ENCODE measurements at regions not wholly inside any gene's neighbourhood (a gene's known extent, or its start where the extent isn't known, plus 50 kb on each side); places are given as distances from the start of the nearest gene placed in this dataset.

DNA sequence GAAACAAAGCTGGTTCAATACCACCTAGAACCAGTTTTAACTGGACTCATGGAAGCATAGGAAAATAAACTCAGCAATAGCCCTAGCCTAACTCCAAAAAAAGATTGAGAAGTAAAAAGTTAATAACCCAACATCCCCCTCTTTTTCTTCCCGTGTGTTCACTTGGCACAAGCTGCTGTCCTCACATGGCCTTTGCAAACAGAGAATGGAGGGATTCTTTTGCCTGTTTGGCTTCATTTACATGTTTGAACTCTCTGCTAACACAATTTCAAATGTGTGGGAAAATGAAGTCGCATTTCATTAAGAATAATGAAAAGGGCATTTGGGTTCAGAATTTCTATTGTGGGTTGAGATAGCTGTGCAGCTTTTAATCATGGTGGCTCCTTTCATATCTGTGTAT lies 589.2 kb upstream of the LRRTM1 start:
- no peak overlapping the region for H3K9ac ChIP-seq (ENCODE audit: low read depth, low read length)
- no peaks in the 10 kb centered on the region for H3K4me1 ChIP-seq (ENCODE audit: control insufficient read depth, insufficient read depth, low read length)
- no peaks in the 10 kb centered on the region for H3K9me3 ChIP-seq (ENCODE audit: control insufficient read depth, insufficient read depth, low read length)
- H3K27me3 ChIP-seq (ENCODE audit: control insufficient read depth, insufficient read depth, low read length), result no peaks in the 10 kb centered on the region
- H3K36me3 ChIP-seq (ENCODE audit: control insufficient read depth, insufficient read depth, low read length), result no peaks in the 10 kb centered on the region
- H3K4me3 ChIP-seq (ENCODE audit: low read depth, low read length), result no peak overlapping the region

DNA sequence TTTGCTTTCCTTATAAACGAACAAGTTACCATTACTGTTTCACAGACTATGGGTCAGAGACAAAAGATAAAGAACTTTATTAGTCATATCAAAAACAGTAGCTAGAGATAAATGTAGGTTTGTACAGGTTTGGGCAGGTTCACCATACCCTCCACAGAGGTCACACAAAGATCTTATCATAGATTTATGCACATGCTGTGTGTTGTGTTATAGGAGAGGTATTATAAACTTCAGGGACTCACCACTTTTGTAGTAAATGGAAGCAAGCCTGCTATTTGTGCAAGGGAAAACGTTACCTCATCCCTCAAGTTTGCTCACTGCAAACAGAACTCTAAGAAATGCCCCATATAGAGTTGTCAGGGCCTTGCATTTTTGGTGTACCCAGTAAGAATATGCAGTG lies 584.5 kb upstream of the LRRTM1 start:
- Histone ChIP-seq H3K36me3 (ENCODE audit: control insufficient read depth, insufficient read depth, low read length) (no peaks in the 10 kb centered on the region), H3K27me3 (ENCODE audit: control insufficient read depth, insufficient read depth, low read length) (no peaks in the 10 kb centered on the region), H3K9ac (ENCODE audit: low read depth, low read length) (no peak overlapping the region), H3K9me3 (ENCODE audit: control insufficient read depth, insufficient read depth, low read length) (no peaks in the 10 kb centered on the region), H3K4me3 (ENCODE audit: low read depth, low read length) (no peak overlapping the region), H3K4me1 (ENCODE audit: control insufficient read depth, insufficient read depth, low read length) (no peaks in the 10 kb centered on the region)

DNA sequence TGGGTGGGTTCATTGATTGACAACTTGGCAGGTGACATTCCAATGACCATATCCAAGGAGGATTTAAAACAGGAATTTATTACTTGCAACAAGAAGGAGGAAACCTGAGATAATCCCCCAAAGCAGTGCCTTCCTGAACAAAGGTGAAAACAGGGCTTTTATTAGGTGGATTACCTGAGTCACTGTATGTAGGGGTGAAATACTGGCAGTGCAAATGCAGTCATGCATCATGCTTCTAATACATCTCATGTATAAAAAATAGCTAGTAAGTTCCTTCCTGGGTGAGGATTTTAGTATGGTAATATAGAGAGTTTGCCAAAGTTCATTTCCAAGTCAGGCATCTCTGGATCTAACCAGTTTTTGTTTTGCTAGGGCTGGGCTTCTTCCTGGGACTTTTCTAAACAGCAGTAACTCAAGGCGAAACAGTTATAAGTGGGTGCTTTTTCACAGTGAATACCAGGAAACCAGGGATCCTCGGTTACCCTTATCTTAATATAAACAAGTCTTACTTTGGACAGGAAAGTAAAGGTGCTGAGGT lies 583.4 kb upstream of the LRRTM1 start:
- no peaks in the 10 kb centered on the region for H3K9me3 ChIP-seq (ENCODE audit: control insufficient read depth, insufficient read depth, low read length)
- no peaks in the 10 kb centered on the region for H3K4me1 ChIP-seq (ENCODE audit: control insufficient read depth, insufficient read depth, low read length)
- H3K4me3 ChIP-seq (ENCODE audit: low read depth, low read length), result no peak overlapping the region
- no peaks in the 10 kb centered on the region for H3K27me3 ChIP-seq (ENCODE audit: control insufficient read depth, insufficient read depth, low read length)
- no peaks in the 10 kb centered on the region for H3K36me3 ChIP-seq (ENCODE audit: control insufficient read depth, insufficient read depth, low read length)
- H3K9ac ChIP-seq (ENCODE audit: low read depth, low read length), result no peak overlapping the region

DNA sequence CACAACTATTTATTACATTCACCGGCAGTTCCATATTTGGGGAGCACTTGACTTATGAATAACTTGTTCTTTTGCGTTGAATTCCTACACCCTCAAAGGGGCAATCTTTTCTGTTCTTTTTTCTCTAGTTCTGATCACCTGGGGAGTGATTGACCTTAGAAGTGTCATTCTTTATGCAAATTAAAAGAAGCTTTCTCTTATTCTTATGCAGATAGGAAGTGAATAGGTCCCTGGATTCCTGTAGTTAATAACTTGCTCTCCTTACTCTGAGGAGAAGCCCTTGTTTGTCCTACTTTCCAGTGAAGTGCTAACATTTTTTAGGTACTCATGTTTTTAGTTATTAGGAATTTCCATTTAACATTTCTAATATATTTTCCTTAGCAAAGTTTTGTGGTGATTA lies 569.8 kb upstream of the LRRTM1 start:
- Histone ChIP-seq H3K27me3 (ENCODE audit: control insufficient read depth, insufficient read depth, low read length) (no peaks in the 10 kb centered on the region), H3K9ac (ENCODE audit: low read depth, low read length) (no peak overlapping the region), H3K4me3 (ENCODE audit: low read depth, low read length) (no peak overlapping the region), H3K4me1 (ENCODE audit: control insufficient read depth, insufficient read depth, low read length) (peaks cover 22% of the 10 kb centered on the region), H3K9me3 (ENCODE audit: control insufficient read depth, insufficient read depth, low read length) (no peaks in the 10 kb centered on the region), H3K36me3 (ENCODE audit: control insufficient read depth, insufficient read depth, low read length) (no peaks in the 10 kb centered on the region)

DNA sequence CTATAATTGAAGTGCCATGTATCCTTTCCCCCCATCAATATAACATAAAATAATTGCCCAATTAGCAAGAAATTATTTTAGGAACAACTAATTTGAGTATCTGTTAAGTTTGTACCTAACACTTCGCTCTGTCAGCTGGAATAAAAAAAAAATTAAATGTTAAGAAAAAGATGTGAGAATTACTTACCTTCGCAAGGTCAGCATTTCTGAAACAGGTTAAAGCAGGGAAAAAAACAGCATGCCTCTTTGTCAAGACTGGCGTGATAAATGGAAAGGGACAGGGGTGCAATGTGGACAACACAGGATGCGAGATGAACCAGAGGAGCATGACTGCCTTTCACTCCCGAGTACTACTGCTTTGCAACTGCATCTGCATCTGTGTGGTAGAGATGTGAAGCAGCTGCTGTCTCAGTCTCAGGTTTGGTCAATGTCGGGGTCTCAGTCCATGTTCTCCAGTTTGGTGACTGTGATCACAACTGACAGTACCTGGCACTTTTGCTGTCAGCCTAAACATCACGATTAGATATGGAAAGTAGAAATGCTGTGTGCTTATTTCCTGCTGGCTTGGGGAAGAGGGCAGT lies 565.4 kb upstream of the LRRTM1 start:
- Histone ChIP-seq H3K4me1 (ENCODE audit: control insufficient read depth, insufficient read depth, low read length) (peaks cover 16% of the 10 kb centered on the region), H3K4me3 (ENCODE audit: low read depth, low read length) (no peak overlapping the region), H3K27me3 (ENCODE audit: control insufficient read depth, insufficient read depth, low read length) (no peaks in the 10 kb centered on the region), H3K36me3 (ENCODE audit: control insufficient read depth, insufficient read depth, low read length) (no peaks in the 10 kb centered on the region), H3K9ac (ENCODE audit: low read depth, low read length) (no peak overlapping the region), H3K9me3 (ENCODE audit: control insufficient read depth, insufficient read depth, low read length) (no peaks in the 10 kb centered on the region)

DNA sequence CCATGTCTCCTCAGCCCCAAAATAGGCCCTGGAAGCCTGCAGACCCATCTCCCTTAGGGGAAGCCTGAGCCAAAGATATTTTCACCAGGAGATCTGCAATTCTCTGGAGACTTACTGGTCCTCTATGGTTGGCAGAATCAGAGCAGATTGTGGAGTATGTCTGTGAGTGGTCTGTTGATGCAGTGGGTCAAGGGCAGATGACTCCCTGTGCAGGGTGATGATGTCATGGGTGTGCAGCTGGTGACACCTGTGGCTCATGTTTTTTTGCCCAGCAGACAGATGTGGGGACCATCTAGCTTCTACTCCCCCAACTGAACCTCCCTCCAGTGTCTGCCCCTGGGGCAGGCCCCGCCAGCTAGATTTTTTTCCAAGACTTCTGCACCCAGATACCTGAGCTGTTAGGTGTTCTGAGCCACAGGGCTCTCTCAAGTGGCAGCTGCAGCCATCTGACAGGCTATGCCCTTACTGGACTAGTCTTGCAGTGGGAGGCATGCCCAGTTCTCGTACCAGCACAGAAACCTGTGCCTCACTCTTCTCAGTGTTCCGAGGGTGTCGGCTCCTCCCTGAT lies 558.7 kb upstream of the LRRTM1 start:
- H3K9me3 ChIP-seq (ENCODE audit: control insufficient read depth, insufficient read depth, low read length), result no peaks in the 10 kb centered on the region
- no peaks in the 10 kb centered on the region for H3K36me3 ChIP-seq (ENCODE audit: control insufficient read depth, insufficient read depth, low read length)
- no peak overlapping the region for H3K4me3 ChIP-seq (ENCODE audit: low read depth, low read length)
- no peak overlapping the region for H3K9ac ChIP-seq (ENCODE audit: low read depth, low read length)
- no peaks in the 10 kb centered on the region for H3K27me3 ChIP-seq (ENCODE audit: control insufficient read depth, insufficient read depth, low read length)
- H3K4me1 ChIP-seq (ENCODE audit: control insufficient read depth, insufficient read depth, low read length), result no peaks in the 10 kb centered on the region

DNA sequence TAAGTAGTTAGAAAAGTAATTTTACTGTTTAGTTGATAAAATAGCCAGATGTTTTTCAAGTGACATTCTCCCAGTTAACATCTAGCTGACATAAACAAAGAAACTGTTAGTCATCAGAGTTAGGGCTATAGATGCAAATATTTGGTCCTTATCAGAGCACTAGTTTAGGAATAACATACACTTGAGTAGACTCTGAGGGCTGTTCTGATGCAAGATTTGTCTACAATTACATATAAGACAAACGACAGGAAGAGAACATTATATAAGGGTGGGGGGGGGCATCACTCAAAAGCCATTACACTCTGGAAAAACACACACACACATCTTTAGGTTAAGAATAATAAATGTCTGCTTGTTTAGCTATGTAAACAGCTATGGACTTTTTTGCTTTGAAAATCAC lies 554.4 kb upstream of the LRRTM1 start:
- no peaks in the 10 kb centered on the region for H3K9me3 ChIP-seq (ENCODE audit: control insufficient read depth, insufficient read depth, low read length)
- no peaks in the 10 kb centered on the region for H3K36me3 ChIP-seq (ENCODE audit: control insufficient read depth, insufficient read depth, low read length)
- H3K9ac ChIP-seq (ENCODE audit: low read depth, low read length), result no peak overlapping the region
- H3K4me3 ChIP-seq (ENCODE audit: low read depth, low read length), result no peak overlapping the region
- H3K27me3 ChIP-seq (ENCODE audit: control insufficient read depth, insufficient read depth, low read length), result no peaks in the 10 kb centered on the region
- H3K4me1 ChIP-seq (ENCODE audit: control insufficient read depth, insufficient read depth, low read length), result no peaks in the 10 kb centered on the region

DNA sequence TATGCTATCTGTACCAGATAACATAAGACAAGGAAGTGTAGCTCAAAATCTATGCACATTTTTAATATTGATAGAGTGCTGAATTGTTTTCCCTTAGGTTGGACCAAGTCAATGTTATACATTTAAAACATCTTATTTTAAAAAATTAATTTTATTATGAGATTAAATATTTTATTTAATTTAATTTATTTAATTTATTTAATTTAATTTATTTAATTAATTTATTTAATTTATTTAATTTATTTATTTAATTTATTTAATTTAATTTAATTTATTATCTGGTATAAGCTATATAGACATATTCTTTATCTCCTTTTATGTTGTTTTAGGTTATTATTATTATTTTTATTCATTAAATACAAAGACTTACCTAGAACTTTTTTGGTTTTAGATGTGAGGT lies 551.7 kb upstream of the LRRTM1 start:
- H3K4me3 ChIP-seq (ENCODE audit: low read depth, low read length), result no peak overlapping the region
- H3K9me3 ChIP-seq (ENCODE audit: control insufficient read depth, insufficient read depth, low read length), result no peaks in the 10 kb centered on the region
- H3K36me3 ChIP-seq (ENCODE audit: control insufficient read depth, insufficient read depth, low read length), result no peaks in the 10 kb centered on the region
- no peaks in the 10 kb centered on the region for H3K4me1 ChIP-seq (ENCODE audit: control insufficient read depth, insufficient read depth, low read length)
- no peaks in the 10 kb centered on the region for H3K27me3 ChIP-seq (ENCODE audit: control insufficient read depth, insufficient read depth, low read length)
- no peak overlapping the region for H3K9ac ChIP-seq (ENCODE audit: low read depth, low read length)

DNA sequence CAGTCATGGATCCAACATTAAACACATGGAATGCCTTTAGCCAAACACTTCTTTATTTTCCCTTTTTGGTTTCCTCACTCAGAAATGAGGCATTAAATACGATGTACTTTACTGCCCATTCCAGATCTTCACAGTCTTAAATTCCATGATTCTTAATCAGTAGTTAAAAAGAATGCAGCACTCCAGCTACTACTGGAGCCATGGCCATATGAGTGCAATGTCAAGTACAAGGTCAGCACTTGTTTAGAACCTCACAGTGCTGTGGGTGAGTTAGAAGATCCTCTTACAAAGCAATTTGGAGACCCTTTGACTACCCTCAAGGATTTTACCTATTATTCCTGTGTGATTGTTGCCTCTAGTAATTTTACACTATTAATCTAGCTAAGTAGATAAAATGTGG lies 550.3 kb upstream of the LRRTM1 start:
- Histone ChIP-seq H3K4me3 (ENCODE audit: low read depth, low read length) (no peak overlapping the region), H3K27me3 (ENCODE audit: control insufficient read depth, insufficient read depth, low read length) (no peaks in the 10 kb centered on the region), H3K9me3 (ENCODE audit: control insufficient read depth, insufficient read depth, low read length) (no peaks in the 10 kb centered on the region), H3K36me3 (ENCODE audit: control insufficient read depth, insufficient read depth, low read length) (no peaks in the 10 kb centered on the region), H3K9ac (ENCODE audit: low read depth, low read length) (no peak overlapping the region), H3K4me1 (ENCODE audit: control insufficient read depth, insufficient read depth, low read length) (no peaks in the 10 kb centered on the region)

DNA sequence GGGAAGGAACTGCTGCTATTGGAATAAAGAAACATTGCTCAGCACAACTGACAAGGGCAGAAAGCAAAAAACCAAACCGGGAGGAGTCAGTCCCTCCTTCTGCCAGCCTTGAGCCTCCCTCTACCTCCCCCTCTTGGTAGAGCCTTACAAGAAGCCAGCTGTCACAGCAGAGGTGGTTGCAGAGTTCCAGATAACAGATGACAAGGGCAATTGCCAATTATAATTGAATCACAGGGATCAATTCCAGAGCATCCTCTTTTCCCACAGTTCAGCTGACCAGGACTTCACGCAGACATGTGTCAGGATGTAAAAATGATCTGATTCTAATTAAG lies 548.2 kb upstream of the LRRTM1 start:
- Histone ChIP-seq H3K27me3 (ENCODE audit: control insufficient read depth, insufficient read depth, low read length) (no peaks in the 10 kb centered on the region), H3K9me3 (ENCODE audit: control insufficient read depth, insufficient read depth, low read length) (no peaks in the 10 kb centered on the region), H3K4me1 (ENCODE audit: control insufficient read depth, insufficient read depth, low read length) (no peaks in the 10 kb centered on the region), H3K36me3 (ENCODE audit: control insufficient read depth, insufficient read depth, low read length) (no peaks in the 10 kb centered on the region), H3K9ac (ENCODE audit: low read depth, low read length) (no peak overlapping the region), H3K4me3 (ENCODE audit: low read depth, low read length) (no peak overlapping the region)

DNA sequence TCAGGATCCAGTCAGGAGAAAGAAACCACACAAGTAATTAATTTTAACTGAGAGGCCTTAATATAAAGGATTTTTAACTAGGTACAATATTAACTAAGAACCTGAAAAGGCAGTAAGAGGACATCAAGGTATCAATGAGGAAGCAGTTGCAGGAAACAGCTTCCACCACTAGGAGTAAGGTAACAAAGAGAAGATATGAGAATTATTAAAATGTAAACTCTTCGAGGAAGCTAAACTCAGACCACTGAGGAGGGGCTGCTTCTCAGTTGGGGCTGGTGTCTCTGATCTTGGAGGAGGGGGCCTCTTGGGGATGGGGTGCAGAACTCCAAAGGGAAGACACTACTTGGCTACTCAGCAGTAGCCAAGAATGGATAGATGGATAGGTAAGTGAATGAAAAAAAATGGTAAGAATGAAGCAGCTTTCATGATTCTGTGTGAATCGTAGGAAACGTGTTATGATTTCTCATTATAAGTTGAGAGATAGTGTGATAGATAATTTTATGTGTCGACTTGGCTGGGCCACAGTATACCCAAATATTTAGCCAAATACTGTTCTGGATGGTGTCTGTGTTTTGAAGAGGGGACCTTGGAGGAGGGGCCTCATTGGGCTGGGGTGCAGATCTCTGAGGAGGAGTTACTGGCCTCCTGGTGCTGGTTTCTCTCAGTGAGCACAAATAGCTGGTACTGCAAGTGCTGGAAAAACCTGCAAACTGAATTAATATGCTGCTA lies 547.7 kb upstream of the LRRTM1 start:
- Histone ChIP-seq H3K36me3 (ENCODE audit: control insufficient read depth, insufficient read depth, low read length) (no peaks in the 10 kb centered on the region), H3K9me3 (ENCODE audit: control insufficient read depth, insufficient read depth, low read length) (no peaks in the 10 kb centered on the region), H3K27me3 (ENCODE audit: control insufficient read depth, insufficient read depth, low read length) (no peaks in the 10 kb centered on the region), H3K4me1 (ENCODE audit: control insufficient read depth, insufficient read depth, low read length) (no peaks in the 10 kb centered on the region), H3K9ac (ENCODE audit: low read depth, low read length) (no peak overlapping the region), H3K4me3 (ENCODE audit: low read depth, low read length) (no peak overlapping the region)

DNA sequence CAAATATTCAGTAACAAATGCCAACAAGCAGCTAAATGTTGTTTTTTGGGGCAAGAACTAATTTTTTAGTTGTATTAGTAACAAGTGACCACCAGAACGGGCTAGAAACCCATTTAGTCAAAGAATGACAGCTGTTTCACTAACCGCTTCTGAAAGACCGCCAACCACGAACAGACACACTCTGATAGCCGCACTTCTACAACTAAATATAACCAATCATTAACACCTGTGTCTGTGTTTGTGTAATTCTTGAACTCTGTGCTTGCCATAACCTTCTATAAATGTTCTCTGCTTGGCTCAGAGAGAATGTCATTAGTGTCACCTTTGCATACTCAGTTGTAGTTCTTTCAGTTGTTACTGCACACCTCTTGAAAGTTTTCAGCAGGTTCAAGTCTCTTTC lies 526.3 kb upstream of the LRRTM1 start:
- Histone ChIP-seq H3K9me3 (ENCODE audit: control insufficient read depth, insufficient read depth, low read length) (no peaks in the 10 kb centered on the region), H3K9ac (ENCODE audit: low read depth, low read length) (no peak overlapping the region), H3K4me1 (ENCODE audit: control insufficient read depth, insufficient read depth, low read length) (no peaks in the 10 kb centered on the region), H3K36me3 (ENCODE audit: control insufficient read depth, insufficient read depth, low read length) (no peaks in the 10 kb centered on the region), H3K4me3 (ENCODE audit: low read depth, low read length) (no peak overlapping the region), H3K27me3 (ENCODE audit: control insufficient read depth, insufficient read depth, low read length) (no peaks in the 10 kb centered on the region)
